GM21529 (cell line): ENCODE measurements at regions not wholly inside any gene's neighbourhood (a gene's known extent, or its start where the extent isn't known, plus 50 kb on each side); places are given as distances from the start of the nearest gene placed in this dataset.
"Not testable (repeated sequence)": the region's sequence is repeated elsewhere in the genome, so short reads cannot be mapped to it uniquely, and the experiment has no call there.

Experiments
- ATAC-seq: cut with Tn5 transposase; IDR thresholded peaks from one replicate; pipeline ENCODE4 v1.9.1; 2021; ENCODE audit not compliant: unreplicated experiment

DNA sequence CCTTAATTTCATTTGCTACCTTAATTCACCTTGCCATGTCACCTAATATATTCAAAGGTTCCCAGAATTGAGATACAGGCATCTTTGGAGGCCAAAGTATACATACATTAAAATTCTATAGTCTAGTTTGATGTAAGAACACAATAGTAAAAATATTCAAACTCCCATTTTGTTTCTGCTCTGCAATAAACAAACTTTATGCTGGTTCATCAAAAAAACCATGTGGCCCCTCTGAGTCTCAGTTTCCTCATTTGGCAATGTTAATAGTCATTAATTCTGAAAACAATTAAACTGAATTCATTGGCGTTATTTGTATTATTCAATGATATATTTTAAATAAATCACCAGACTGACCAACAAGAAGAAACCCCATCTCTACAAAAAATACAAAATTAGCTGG lies 639.4 kb upstream of the INTU start:
- ATAC-seq, result no peak

DNA sequence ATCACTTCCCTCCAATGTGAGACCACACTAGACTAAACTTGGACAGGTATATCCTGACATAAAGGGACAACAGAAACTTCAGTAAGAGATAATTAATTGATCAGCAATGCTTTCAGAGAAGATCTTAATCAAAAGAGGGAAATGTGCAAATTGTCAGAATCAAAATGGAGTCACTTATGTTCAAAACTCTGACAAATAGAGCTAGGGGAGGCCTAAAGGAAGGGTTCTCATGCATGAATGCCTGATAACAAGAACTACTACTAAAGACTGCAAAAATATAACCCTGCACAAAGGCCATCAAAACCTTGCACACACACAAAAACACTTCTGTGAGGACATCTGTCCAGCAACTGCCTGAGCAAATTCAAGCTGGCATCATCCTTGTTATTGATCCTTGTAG lies 637.5 kb upstream of the INTU start:
- no peak for ATAC-seq

DNA sequence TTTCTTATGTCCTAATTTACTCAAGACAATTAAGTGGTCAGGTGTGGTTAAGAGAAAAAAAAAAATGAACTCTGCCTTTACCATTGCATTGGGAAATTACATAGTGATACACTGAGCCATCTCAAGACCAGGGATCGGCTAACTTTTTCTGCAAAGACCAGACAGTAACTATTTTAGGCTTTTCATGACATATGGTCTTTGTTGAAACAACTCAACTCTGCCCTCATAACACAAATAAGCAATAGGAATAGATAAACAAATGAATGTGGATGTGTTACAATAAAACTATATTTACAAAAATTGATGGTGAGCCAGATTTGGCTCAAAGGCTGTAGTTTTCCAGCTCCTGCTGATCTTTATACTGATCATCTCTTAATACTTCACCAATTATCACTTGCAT lies 632.6 kb upstream of the INTU start:
- ATAC-seq, result no peak

DNA sequence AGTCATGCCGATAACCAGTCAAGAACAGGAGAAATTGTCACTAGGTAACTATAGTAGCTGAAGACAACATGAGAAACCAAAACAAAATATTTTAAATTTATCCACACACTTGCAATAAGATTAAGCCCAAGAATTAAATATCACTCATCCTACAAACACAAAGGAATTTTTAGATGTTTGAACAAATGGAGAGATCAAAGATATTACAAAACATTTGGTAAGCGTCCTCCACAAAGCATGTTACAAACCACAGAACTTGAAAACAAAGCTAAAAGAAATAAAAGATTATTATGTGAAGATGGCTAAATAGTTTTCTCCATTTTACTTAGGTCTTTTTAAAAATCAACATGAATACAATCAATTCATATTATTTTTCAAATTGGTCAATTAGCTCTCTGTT lies 631.9 kb upstream of the INTU start:
- ATAC-seq, result no peak

DNA sequence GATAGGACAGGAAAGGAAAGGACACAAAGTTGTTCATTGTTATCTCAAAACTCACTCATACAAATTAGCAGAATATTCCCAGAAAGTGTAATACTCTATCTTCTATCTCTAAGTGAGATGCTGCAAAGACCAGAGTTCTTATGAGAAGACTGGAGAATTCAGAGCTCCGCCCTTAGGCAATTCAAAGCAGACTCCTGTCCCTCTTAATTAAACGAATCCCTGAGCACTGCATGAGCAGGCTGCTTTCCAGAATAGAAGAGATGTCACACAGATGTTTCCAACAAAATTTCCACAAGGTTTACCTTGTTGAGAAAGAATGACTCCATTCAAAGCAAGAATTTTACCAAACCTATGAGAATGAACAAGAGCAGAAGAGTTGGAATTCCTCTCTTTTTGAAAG lies 630.8 kb upstream of the INTU start:
- no peak for ATAC-seq

DNA sequence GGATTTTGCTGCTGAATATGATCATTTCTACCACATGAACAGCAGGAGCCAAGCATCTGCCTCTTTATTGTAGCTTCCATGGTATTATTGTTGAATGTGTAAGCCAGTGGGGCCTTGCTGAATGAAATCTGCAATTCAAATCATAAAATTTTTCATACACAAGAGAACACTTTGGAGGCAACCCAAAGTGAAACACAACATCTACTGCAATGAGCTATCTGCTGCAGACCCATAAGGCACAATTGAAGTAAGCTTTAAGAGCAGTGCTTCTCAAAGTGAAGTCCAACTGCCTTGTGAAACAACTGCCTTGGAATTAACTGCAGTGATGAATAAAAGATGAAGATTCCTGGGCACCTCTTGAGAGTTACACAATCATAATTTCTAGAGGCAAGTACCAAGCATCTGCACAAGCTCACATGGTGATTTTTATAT lies 626.3 kb upstream of the INTU start:
- ATAC-seq, result no peak

DNA sequence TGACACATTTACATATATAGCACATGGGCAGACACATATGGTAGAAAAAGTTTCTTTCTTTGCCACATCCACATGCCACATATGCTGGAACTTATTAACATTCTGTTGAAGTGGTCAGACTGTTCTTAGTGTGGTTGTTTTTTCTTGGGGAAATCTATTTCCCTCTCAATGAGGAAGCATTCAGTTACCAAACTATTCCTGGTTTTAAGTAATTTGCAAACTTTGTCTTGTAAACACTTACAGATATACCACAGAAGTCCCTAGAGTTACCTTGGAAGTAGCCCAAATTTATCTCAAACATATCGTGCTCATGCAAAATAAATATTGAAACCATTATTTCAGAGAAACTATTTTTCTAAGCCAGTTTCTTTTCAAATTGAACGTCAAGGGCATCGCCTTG lies 625.5 kb upstream of the INTU start:
- ATAC-seq, result no peak

DNA sequence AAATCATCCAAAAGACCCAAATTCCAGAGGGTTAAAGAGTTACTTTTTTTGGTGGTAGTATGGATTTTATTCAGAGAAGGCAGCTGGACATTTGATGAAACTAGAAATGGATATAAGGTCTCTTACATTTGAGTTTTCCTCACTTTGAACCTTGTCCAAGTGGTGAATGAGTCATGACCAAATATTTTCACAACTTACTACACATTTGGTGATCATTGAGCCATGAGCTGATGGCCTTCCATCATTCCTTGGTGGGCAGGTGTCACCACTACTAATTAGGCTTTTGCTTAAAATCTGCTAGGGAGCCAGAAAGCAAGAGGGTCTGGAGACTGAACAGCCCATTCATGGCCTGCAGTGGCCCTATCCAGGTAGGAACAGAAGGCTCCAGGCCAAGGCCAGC lies 620.2 kb upstream of the INTU start:
- ATAC-seq, result no peak

DNA sequence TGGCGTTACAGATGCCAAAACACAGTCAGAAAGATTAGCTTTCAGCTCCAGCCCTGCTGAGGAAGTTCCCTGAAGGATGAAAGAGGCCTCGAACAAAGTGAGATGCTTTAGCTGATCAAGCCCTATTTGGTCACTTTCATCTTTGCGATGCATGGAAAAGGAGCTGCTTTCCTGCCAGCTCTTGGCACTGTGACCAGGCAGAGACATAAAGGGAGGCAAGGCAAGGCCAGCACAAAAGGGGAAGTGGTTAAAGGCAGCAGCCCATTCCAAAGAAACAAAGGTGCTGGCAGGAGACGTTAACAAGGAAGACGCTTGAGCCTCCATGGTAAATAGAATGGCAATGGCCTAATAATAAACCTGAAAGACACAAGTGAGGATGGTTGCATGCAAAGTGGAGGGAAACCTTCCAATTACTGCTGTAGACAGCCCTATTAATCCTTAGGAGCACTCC lies 617.1 kb upstream of the INTU start:
- ATAC-seq, result no peak

DNA sequence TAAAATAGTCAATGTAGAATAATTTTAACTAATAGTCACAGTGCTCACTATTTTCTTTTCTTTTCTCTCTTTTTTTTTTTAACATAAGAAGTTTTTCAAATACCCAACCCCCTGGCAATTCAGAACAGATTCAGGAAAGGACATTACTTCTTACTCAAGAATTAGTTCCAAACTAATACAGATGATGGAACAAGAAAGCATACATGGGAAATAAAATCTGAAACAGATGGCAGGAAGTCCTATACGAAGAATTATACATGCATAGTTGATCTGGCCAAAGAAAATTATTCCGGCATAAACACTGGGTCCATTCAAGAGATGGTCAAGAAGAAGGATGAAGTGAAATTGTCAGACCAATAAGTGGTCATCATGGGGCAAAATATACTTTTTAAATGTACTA lies 614.4 kb upstream of the INTU start:
- no peak for ATAC-seq

DNA sequence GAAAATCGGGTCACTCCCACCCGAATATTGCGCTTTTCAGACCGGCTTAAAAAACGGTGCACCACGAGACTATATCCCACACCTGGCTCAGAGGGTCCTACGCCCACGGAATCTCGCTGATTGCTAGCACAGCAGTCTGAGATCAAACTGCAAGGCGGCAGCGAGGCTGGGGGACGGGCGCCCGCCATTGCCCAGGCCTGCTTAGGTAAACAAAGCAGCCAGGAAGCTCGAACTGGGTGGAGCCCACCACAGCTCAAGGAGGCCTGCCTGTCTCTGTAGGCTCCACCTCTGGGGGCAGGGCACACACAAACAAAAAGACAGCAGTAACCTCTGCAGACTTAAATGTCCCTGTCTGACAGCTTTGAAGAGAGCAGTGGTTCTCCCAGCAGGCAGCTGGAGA lies 611.9 kb upstream of the INTU start:
- not testable (repeated sequence) for ATAC-seq

DNA sequence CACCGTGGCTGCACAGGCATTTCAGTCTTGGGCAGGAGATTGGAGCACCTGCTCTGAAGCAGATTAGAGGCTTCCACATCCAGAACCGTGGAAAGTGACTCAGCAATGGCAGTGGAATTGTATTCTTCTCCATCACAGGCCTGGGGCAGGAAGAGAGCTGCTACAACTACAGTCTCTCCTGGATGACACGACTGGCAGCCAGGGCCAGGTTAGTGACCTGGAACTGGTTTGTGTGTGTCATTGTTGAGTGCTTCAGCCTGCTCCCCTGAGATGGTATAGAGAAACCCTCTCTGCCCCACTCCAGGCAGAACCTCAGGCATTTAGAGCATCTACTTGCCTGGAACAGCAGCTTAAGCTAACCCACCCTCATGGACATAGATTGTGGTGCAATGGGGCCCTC lies 596.5 kb upstream of the INTU start:
- no peak for ATAC-seq

DNA sequence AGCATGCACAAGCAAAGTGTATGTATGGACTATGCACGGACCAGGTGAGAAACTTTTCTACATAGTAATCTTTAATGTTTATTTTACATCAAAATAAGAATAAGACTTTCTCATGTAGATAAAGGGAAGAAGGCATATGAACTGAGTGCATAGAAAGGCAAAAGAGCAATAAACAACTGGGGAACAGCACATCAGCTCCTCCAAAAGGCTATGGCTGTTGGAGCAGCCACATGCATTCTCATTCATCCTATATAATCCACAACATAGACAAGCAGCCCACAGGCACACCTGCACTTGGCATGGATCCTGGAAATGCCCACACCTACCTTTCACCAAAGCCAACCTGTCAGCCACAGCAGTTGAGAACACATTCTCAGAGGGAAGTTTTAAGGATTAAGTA lies 586.9 kb upstream of the INTU start:
- no peak for ATAC-seq

DNA sequence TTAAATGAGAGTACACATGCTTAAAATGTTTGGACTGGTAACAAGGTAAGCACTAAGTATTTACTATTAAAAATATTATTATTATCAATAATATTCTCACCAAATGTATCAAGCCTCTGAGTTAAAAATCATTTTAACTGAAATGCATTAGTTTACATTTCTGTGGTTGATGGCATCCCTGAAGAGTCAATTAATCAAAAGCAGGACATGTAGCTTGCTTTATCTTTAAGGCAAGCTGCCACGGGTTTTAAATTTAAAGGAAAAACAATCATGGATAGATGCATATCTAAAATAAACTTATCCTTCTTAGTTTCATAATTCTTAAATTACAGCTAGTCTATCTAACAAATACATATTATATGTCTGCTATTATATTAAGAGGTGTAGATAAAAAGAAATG lies 584.8 kb upstream of the INTU start:
- ATAC-seq, result no peak

DNA sequence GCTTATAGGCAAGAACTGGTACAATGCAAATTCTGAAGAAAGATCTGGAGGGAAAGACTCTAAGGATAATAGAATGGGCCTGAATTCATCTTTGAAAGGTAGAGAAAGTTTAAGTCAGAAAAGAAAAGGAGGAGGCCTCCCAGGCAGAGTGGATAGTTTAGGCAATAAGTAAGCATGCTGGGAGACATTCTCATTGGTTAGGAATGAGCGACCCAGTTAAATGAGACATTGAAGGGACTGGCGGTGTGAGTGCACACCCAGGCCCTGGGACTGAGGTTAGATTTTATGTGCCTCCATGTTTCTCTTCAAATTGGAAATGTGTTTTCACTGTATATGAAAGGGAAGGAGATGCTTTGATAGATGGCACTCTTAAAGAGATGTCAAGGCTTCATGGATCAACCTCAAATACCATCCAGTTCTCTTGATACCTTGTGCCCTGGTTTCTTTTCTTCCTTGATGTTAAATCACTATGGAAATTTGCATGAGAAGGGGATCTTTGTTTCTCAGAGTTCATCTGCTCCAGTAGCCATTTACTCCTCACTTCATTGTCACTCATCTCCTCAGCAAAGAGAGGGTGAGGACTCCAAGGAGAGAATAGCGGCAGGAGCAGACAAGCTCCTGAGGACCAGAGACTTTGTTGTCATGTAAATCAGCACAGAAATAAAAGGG lies 584.2 kb upstream of the INTU start:
- no peak for ATAC-seq

DNA sequence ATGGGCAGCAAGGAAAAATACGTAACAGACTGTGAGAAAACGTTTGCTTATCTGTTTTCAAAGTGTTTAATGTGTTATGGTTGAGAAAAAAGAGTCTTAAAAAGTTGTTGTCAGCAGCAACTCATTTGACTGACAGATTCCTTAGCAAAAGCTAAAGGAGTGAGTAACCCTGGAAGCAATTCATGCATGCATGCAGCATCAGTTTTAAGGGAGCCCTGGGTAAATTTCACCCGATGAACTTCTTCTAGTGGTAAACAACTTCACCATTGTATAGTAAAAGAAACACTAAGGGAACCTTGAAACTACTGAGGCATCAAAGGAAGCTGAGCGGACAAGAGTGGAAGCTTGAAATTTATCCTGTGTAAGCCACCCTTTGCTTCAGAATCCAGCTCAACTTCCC lies 583.2 kb upstream of the INTU start:
- no peak for ATAC-seq

DNA sequence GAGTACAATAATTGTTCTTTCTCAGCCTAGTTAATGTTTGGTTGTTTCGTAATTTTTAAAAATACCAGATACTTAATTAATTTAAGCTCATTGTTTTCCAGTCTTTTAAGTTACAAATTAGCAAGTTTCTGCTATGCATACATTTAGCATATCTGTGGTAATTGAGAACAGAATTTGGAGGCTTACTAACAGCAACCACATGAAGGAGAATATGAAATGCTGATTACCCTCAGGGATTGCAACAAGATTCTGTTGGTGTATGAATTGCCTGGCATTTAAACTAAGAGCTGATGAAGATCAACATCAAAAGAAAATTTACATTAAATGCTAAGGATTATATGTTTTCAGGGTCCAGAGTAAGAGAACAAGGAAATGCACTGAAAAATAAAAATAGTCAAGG lies 580.0 kb upstream of the INTU start:
- ATAC-seq, result no peak

DNA sequence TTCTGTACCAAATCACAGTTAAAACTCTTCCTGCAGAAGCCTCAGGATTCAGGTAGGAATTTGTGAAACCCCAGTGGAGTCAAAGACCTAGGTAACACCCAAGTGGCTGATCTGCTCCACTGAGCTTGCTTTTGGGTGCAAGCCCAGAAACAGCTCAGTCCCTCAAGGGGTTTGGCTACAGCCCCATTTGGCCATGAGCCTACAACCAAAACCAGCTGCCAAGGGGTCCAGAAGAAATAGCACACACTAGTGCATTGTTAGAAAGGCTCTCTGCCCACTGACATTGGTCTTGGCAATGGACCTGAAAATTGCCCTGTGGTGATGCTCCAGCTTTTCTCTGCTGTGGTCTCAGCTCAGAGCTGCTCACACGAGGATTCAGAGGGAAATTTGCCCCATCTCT lies 577.4 kb upstream of the INTU start:
- ATAC-seq, result no peak

DNA sequence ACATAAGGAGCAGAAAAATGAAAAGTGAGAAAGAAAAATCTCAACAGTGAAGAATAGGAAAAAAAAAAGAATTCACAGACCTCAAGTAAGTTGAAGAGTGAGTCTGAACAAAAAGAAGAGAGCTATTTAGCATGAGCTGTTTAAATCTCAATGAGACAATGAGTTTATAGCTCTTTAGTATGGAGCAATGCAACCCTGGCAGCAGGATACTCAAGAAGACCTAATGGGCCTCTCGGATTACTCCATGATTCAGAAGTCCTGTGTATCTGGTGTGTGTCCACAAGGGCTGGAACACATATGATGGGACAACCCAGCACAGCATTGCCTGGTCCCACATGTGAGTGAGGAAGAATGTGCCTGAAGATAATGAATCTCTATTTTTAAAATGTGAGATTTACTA lies 563.1 kb upstream of the INTU start:
- no peak for ATAC-seq

DNA sequence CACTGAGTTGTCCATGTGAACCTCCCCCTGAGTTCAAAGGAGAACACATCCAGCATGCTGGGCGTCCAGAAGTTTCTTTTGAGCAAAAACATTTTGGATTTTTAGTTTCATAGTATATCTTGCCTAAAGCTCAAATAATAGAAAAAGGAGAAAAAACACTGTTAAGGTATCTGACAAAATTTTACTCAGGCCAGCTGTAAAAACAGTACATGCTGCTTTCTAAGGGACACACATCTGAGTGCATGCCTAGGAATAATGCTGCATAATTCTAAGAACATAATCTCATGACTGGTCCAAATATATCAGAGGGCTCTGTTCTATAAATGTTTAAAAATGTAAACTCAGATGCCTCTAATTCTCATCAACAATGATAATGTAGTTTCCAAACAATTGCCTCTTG lies 561.3 kb upstream of the INTU start:
- ATAC-seq, result no peak

DNA sequence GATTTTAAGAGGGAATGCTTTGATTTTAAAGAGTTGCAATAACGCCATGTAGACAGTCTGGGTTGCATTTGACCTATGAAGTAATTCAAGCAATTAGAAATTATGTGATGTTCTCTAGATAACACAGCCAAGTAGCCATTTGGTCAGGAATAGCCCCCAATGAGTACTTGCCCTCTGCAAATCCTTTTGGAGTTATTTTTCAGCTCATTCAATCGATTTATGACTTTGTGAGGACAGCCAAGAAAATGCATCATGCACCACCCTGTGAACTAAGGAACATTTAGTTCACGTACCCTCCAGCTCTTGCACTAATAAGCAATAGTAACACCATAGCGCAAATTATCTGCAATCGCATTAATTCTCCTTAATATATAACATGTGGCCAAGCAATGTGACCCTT lies 552.6 kb upstream of the INTU start:
- ATAC-seq, result no peak

DNA sequence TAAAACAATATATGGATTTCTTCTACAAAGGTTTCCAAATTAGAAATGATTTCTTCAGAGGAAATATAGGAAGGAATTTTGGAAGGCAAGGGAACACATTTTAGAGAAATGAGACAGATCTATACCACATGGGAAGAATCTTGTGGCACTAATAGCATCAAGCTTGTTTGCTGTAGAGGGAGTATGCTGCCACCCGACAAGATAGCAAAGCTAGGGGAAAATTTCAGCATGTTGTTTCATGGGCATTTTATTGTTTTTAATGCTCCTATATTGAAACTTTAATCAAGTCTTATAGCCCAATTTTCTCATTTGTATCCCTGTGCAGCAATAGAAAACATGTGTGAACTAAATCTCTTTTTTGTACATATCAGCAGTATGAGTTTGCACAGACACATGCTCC lies 551.7 kb upstream of the INTU start:
- no peak for ATAC-seq

DNA sequence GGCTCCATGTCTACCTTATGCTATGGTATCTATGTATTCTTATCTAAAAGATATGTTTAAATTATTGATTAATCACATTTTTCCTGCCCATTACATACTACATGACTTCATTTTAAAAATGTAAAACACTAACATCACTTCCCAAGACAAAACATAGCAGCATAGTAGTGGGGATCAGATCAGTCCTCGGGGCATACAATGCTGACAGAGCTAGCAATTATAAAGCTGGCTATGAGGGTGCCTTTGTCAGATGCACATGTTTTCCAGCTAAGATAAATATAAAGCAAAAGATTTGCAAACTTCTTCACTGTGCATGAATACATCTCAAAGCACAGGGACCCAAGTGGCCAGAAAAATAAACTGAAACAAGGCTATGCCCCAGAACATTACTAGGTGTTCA lies 549.8 kb upstream of the INTU start:
- no peak for ATAC-seq

DNA sequence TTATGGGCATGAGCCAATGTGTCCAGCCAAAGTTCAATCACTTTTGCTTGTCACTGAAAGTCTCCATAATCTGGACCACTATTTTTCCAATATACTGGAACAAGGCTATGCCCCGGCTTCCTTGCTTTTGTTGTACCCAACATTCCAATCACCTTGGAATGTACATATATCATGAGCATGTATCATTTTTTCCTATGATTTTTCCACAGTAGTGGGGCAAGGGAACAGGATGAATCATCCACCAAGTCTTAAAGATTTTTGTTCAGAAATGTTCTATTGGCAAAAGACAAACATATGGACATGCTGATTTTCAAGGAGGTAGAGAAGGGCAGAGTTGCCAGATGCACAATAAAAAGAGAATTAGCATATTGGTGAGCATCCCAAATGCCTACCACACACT lies 548.1 kb upstream of the INTU start:
- no peak for ATAC-seq
